ENCODE measurements at regions not wholly inside any gene's neighbourhood (a gene's known extent, or its start where the extent isn't known, plus 50 kb on each side); places are given as distances from the start of the nearest gene placed in this dataset.

GRCh38 chr1:228802386-228803220, 67.3 kb downstream of the RHOU start:
- DNase-seq (no peak), ATAC-seq (peak; percentile 48 to 65 (median 54))
- Histone ChIP-seq H3K36me3 (no peaks in the 10 kb centered on the region), H3K4me3 (no peak overlapping the region), H3K9me3 (no peaks in the 10 kb centered on the region), H3K4me1 (peaks cover 0 to 21% (median 3%) of the 10 kb centered on the region in 4 donors), H3K27ac (no peak overlapping the region), H3K27me3 (no peaks in the 10 kb centered on the region)
- TF ChIP-seq POLR2A (IDR thresholded peaks at IDR 0.05) (no peak), CTCF (IDR thresholded peaks at IDR 0.05) (no peak)
- intact Hi-C loops (cut with DNase I): no loop called here
- 34% methylated on average over 11 of the region's 11 CpGs for WGBS (ENCODE audit: insufficient coverage, low coverage, low lambda C conversion rate, missing lambda C conversion rate)

- ATAC-seq (peak; percentile 80 to 90 (median 88)), DNase-seq (peak in 1 of 3 donors; percentile 68)
- intact Hi-C loops (cut with DNase I): no loop called here
- TF ChIP-seq CTCF (IDR thresholded peaks at IDR 0.05) (no peak), POLR2A (IDR thresholded peaks at IDR 0.05) (no peak)
- H3K9me3 ChIP-seq: no peaks in the 10 kb centered on the region
- no peaks in the 10 kb centered on the region for H3K36me3 ChIP-seq
- no peaks in the 10 kb centered on the region for H3K27me3 ChIP-seq
- peaks cover 0 to 21% (median 3%) of the 10 kb centered on the region in 4 donors for H3K4me1 ChIP-seq
- H3K4me3 ChIP-seq: no peak overlapping the region
- WGBS (ENCODE audit: insufficient coverage, low coverage, low lambda C conversion rate, missing lambda C conversion rate): 38% methylated on average over 6 of the region's 6 CpGs
- peak overlapping the region in 1 of 3 donors; percentile 9 for H3K27ac ChIP-seq
Observed at GRCh38 chr1:228803421-228803820, 68.1 kb downstream of the RHOU start.

GRCh38 chr1:228804173-228804572, 68.9 kb downstream of the RHOU start:
- H3K27ac ChIP-seq: no peak overlapping the region
- no peaks in the 10 kb centered on the region for H3K27me3 ChIP-seq
- peaks cover 0 to 21% (median 3%) of the 10 kb centered on the region in 4 donors for H3K4me1 ChIP-seq
- DNase-seq: no peak
- no peak overlapping the region for H3K4me3 ChIP-seq
- intact Hi-C loops (cut with DNase I): no loop called here
- TF ChIP-seq CTCF (IDR thresholded peaks at IDR 0.05) (no peak), POLR2A (IDR thresholded peaks at IDR 0.05) (no peak)
- 91% methylated on average over 1 of the region's 1 CpG for WGBS (ENCODE audit: insufficient coverage, low coverage, low lambda C conversion rate, missing lambda C conversion rate)
- ATAC-seq: no peak
- no peaks in the 10 kb centered on the region for H3K36me3 ChIP-seq
- H3K9me3 ChIP-seq: no peaks in the 10 kb centered on the region

- no peak overlapping the region for H3K4me3 ChIP-seq
- no peaks in the 10 kb centered on the region for H3K9me3 ChIP-seq
- TF ChIP-seq CTCF (IDR thresholded peaks at IDR 0.05): no peak
- no peak for TF ChIP-seq POLR2A (IDR thresholded peaks at IDR 0.05)
- no peaks in the 10 kb centered on the region for H3K36me3 ChIP-seq
- no peaks in the 10 kb centered on the region for H3K27me3 ChIP-seq
- DNase-seq (no peak), ATAC-seq (no peak)
- WGBS (ENCODE audit: insufficient coverage, low coverage, low lambda C conversion rate, missing lambda C conversion rate): 73% methylated on average over 7 of the region's 11 CpGs
- H3K27ac ChIP-seq: no peak overlapping the region
- peaks cover 0 to 21% (median 7%) of the 10 kb centered on the region in 4 donors for H3K4me1 ChIP-seq
- intact Hi-C loops (cut with DNase I): no loop called here
Observed at GRCh38 chr1:228804640-228805413, 69.5 kb downstream of the RHOU start.

Data from right lobe of liver (tissue), 6 donors.